H9 (cell line): ENCODE measurements at regions not wholly inside any gene's neighbourhood (a gene's known extent, or its start where the extent isn't known, plus 50 kb on each side); places are given as distances from the start of the nearest gene placed in this dataset.

Experiments
- DNase-seq: peaks from one replicate; pipeline ENCODE4 v3.0.0-alpha.2; 2017
- H2AFZ ChIP-seq: one replicate; pipeline ENCODE4 v1.6.1; 2013; ENCODE audit warnings: mild to moderate bottlenecking, low read length, control low read depth, moderate library complexity
- H2AK5ac ChIP-seq: 2 replicates; pipeline ENCODE4 v1.6.1; 2013; ENCODE audit warnings: low read length, control low read depth, mixed read lengths; ENCODE audit not compliant: insufficient read length
- H2BK120ac ChIP-seq: one replicate; pipeline ENCODE4 v1.6.1; 2013; ENCODE audit warnings: low read depth, mild to moderate bottlenecking, low read length, control low read depth, inconsistent platforms; ENCODE audit not compliant: poor library complexity, severe bottlenecking
- H2BK12ac ChIP-seq: 2 replicates; pipeline ENCODE4 v1.6.1; 2013; ENCODE audit warnings: low read length, control low read depth, mixed read lengths, low read depth; ENCODE audit not compliant: insufficient read length
- H2BK15ac ChIP-seq: 2 replicates; pipeline ENCODE4 v1.6.1; 2013; ENCODE audit warnings: low read depth, low read length, control low read depth
- H2BK20ac ChIP-seq: one replicate; pipeline ENCODE4 v1.6.1; 2013; ENCODE audit warnings: low read depth, mild to moderate bottlenecking, low read length, control low read depth, inconsistent platforms; ENCODE audit not compliant: poor library complexity, severe bottlenecking
- H2BK5ac ChIP-seq: 2 replicates; pipeline ENCODE4 v1.6.1; 2013; ENCODE audit warnings: low read length, control low read depth, mixed read lengths; ENCODE audit not compliant: insufficient read length
- H3K14ac ChIP-seq: 2 replicates; pipeline ENCODE4 v1.6.1; 2013; ENCODE audit warnings: low read length, control low read depth; ENCODE audit not compliant: insufficient read depth
- H3K18ac ChIP-seq: 2 replicates; pipeline ENCODE4 v1.6.1; 2013; ENCODE audit warnings: low read depth, mild to moderate bottlenecking, mixed read lengths, low read length, control low read depth; ENCODE audit not compliant: insufficient read length
- H3K23ac ChIP-seq: 2 replicates; pipeline ENCODE4 v1.6.1; 2013; ENCODE audit warnings: low read length, control low read depth, mixed read lengths, low read depth; ENCODE audit not compliant: insufficient read length
- H3K23me2 ChIP-seq: 2 replicates; pipeline ENCODE4 v1.6.1; 2013; ENCODE audit warnings: low read depth, mild to moderate bottlenecking, mixed read lengths, low read length, control low read depth; ENCODE audit not compliant: insufficient read length, poor library complexity, severe bottlenecking
- H3K27ac ChIP-seq: 2 replicates; pipeline ENCODE4 v1.5.1; 2013; ENCODE audit warnings: low read length, control low read depth, mixed read lengths, low read depth; ENCODE audit not compliant: insufficient read length
- H3K27me3 ChIP-seq: 2 replicates; pipeline ENCODE4 v1.6.1; 2013; ENCODE audit warnings: low read length, control low read depth, inconsistent platforms; ENCODE audit not compliant: insufficient read depth
- H3K4ac ChIP-seq: 2 replicates; pipeline ENCODE4 v1.6.1; 2013; ENCODE audit warnings: low read depth, mild to moderate bottlenecking, control low read depth, inconsistent platforms, low read length, moderate library complexity
- H3K4me1 ChIP-seq: 2 replicates; pipeline ENCODE4 v1.6.1; 2013; ENCODE audit warnings: low read length, control low read depth, inconsistent platforms; ENCODE audit not compliant: insufficient read depth
- H3K4me2 ChIP-seq: 2 replicates; pipeline ENCODE4 v1.6.1; 2013; ENCODE audit warnings: low read length, control low read depth, mixed read lengths; ENCODE audit not compliant: insufficient read length, insufficient read depth
- H3K56ac ChIP-seq: 2 replicates; pipeline ENCODE4 v1.6.1; 2013; ENCODE audit warnings: low read depth, mild to moderate bottlenecking, mixed read lengths, low read length, control low read depth; ENCODE audit not compliant: insufficient read length
- H3K79me1 ChIP-seq: 2 replicates; pipeline ENCODE4 v1.6.1; 2013; ENCODE audit warnings: low read depth, mild to moderate bottlenecking, moderate library complexity, low read length, control low read depth, inconsistent platforms; ENCODE audit not compliant: insufficient read depth, poor library complexity, severe bottlenecking
- H3K79me2 ChIP-seq: 2 replicates; pipeline ENCODE4 v1.6.1; 2013; ENCODE audit warnings: low read length, control low read depth, inconsistent platforms; ENCODE audit not compliant: insufficient read depth
- H3K9ac ChIP-seq: 2 replicates; pipeline ENCODE4 v1.6.1; 2013; ENCODE audit warnings: low read length, control low read depth, mixed read lengths; ENCODE audit not compliant: insufficient read length; ENCODE audit errors: extremely low read depth
- H3K9me3 ChIP-seq: one replicate; pipeline ENCODE4 v1.6.1; 2013; ENCODE audit warnings: low read depth, low read length, inconsistent platforms; ENCODE audit not compliant: control insufficient read depth
- H3T11ph ChIP-seq: one replicate; pipeline ENCODE4 v1.6.1; 2013; ENCODE audit warnings: mild to moderate bottlenecking, low read length, control low read depth, inconsistent platforms
- H4K20me1 ChIP-seq: one replicate; pipeline ENCODE4 v1.6.1; 2013; ENCODE audit not compliant: control insufficient read depth, insufficient read length, insufficient read depth
- H4K5ac ChIP-seq: 2 replicates; pipeline ENCODE4 v1.6.1; 2013; ENCODE audit warnings: low read depth, mild to moderate bottlenecking, mixed read lengths, low read length, control low read depth; ENCODE audit not compliant: insufficient read length
- H4K8ac ChIP-seq: replicated peaks from 2 replicates; pipeline ENCODE4 v1.6.1; 2013; ENCODE audit warnings: low read length, control low read depth, mixed read lengths, low read depth; ENCODE audit not compliant: insufficient read length
- H4K91ac ChIP-seq: 2 replicates; pipeline ENCODE4 v1.6.1; 2013; ENCODE audit warnings: low read depth, mild to moderate bottlenecking, moderate library complexity, mixed read lengths, low read length, control low read depth; ENCODE audit not compliant: insufficient read length
- H3K27ac Mint-ChIP-seq, 3 experiments: 2 replicates in 2 of 3; 3 replicates in 1 of 3; pipeline ENCODE4 v1.8.0; 2020 to 2021; ENCODE audit warnings: mixed read lengths in 3 of 3, mild to moderate bottlenecking in 1 of 3, moderate library complexity in 1 of 3
- H3K27me3 Mint-ChIP-seq: 2 replicates; pipeline ENCODE4 v1.8.0; 2021; ENCODE audit warnings: low read depth, mild to moderate bottlenecking, moderate library complexity, mixed read lengths
- H3K36me3 Mint-ChIP-seq, 3 experiments: 2 replicates in 2 of 3; 3 replicates in 1 of 3; pipeline ENCODE4 v1.8.0; 2020 to 2021; ENCODE audit warnings: low read depth in 3 of 3, mixed read lengths in 3 of 3; ENCODE audit not compliant: insufficient read depth in 1 of 3
- H3K4me1 Mint-ChIP-seq, 2 experiments: 2 replicates each; pipeline ENCODE4 v1.8.0; 2020; ENCODE audit warnings: mixed read lengths in 2 of 2
- H3K4me3 Mint-ChIP-seq, 2 experiments: 2 replicates in 1 of 2; 3 replicates in 1 of 2; pipeline ENCODE4 v1.8.0; 2020 to 2021; ENCODE audit warnings: mild to moderate bottlenecking in 2 of 2, mixed read lengths in 2 of 2, moderate library complexity in 1 of 2
- H3K9me3 Mint-ChIP-seq, 2 experiments: 2 replicates in 1 of 2; 3 replicates in 1 of 2; pipeline ENCODE4 v1.8.0; 2020; ENCODE audit warnings: mild to moderate bottlenecking in 2 of 2, mixed read lengths in 2 of 2, moderate library complexity in 1 of 2
- CTCF ChIP-seq: fragments of 200-600 bp; sonication (generic); conservative IDR thresholded peaks from 3 replicates; pipeline ENCODE4 v1.8.0; 2021; ENCODE audit warnings: antibody characterized with exemption, mild to moderate bottlenecking
- WGBS: extraction: QIAGEN DNeasy Blood & Tissue Kit; methylation state at CpG from one replicate; pipeline ENCODE4 v1.1.7; 2013; ENCODE audit warnings: missing lambda C conversion rate, low lambda C conversion rate, mixed read lengths; ENCODE audit not compliant: insufficient read length; ENCODE audit errors: extremely low coverage; 5-methylcytosine and 5-hydroxymethylcytosine counted together

GRCh38 chr2:198905881-198906612 is 551.7 kb downstream of the SATB2 start:
- no peaks in the 10 kb centered on the region for H3K36me3 Mint-ChIP-seq
- H3K4ac ChIP-seq = no peak overlapping the region

More at GRCh38 chr2:198905881-198906612, 551.7 kb downstream of the SATB2 start:
- Histone ChIP-seq H3K4me1 (no peaks in the 10 kb centered on the region), H3K79me2 (no peaks in the 10 kb centered on the region), H2BK12ac (no peak overlapping the region), H2BK120ac (no peak overlapping the region), H3K23me2 (no peaks in the 10 kb centered on the region), H2AFZ (no peak overlapping the region), H4K91ac (no peak overlapping the region), H3K9me3 (no peaks in the 10 kb centered on the region), H2AK5ac (no peak overlapping the region), H3K56ac (no peak overlapping the region), H4K8ac (no peak overlapping the region), H3T11ph (no peak overlapping the region), H3K14ac (no peak overlapping the region), H4K20me1 (no peaks in the 10 kb centered on the region), H3K27me3 (no peaks in the 10 kb centered on the region), H2BK5ac (no peak overlapping the region), H3K9ac (no peak overlapping the region), H2BK20ac (no peak overlapping the region), H2BK15ac (no peak overlapping the region), H3K4me2 (no peak overlapping the region), H3K18ac (no peak overlapping the region), H4K5ac (no peak overlapping the region), H3K23ac (no peak overlapping the region), H3K27ac (no peak overlapping the region), H3K79me1 (no peaks in the 10 kb centered on the region)
- no peaks in the 10 kb centered on the region for H3K9me3 Mint-ChIP-seq
- TF ChIP-seq CTCF = no peak
- H3K27ac Mint-ChIP-seq = no peak overlapping the region
- no peak for DNase-seq
- no peaks in the 10 kb centered on the region for H3K27me3 Mint-ChIP-seq
- no peak overlapping the region for H3K4me3 Mint-ChIP-seq
- WGBS = no CpG with 5 or more reads among the region's 7 CpGs
- no peaks in the 10 kb centered on the region for H3K4me1 Mint-ChIP-seq
